NCI-H524 treated with DMSO at 0.1 percent for 48 hours (cell line): ENCODE measurements at regions not wholly inside any gene's neighbourhood (a gene's known extent, or its start where the extent isn't known, plus 50 kb on each side); places are given as distances from the start of the nearest gene placed in this dataset.

Experiments
- DNase-seq: peaks from one replicate; lab custom pipeline; 2025; lab: John Stamatoyannopoulos, UW

DNA sequence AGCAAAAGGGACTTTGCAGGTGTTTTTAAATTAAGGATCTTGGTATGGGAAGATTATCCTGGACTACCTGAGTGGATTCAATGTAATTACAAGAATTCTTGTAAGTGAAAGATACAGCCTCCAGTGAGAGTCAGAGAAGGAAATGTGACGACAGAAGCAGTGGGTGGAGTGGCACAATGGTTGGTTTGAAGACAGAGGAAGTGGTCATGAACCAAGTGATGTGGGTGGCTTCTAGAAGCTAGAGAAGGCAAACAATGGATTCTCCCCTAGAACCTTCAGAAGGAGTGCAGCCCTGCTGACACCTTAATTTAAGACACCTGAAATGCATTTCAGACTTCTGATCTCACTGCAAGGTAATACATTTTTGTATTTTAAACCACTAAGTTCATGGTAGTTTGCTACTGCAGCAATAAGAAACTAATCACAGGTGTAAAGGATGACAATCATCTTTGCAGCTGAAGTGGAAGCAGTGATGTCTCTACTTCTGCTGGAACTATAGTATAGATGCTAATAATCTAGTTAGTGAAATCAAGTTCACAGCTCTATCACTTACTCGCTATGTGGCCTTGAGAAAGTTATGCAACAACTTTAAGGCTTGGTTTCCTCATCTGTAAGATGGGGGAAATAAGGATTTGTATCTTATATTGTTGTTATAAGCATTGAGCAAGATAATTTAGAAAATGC, 403.4 kb upstream of the SUCLG2 start:
- DNase-seq, result no peak

DNA sequence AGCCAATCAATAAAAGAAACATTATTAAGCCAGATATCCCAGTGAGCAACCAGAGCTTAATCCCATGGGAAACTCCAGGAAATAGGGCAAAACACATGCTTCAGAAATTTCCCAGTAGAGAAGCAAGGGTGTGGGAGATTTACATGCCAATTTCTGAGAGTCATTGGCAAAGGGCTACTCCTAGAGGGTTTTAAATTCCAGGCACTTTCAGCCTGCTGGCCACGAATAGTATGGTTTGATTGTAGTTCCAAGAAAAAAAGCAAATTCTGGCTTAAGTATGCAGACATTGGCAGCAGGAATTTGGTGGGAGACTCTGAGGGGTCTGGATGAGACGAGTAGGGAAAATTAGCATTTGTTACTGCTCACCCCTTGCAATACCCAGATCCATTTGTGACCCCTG, 402.1 kb upstream of the SUCLG2 start:
- no peak for DNase-seq

DNA sequence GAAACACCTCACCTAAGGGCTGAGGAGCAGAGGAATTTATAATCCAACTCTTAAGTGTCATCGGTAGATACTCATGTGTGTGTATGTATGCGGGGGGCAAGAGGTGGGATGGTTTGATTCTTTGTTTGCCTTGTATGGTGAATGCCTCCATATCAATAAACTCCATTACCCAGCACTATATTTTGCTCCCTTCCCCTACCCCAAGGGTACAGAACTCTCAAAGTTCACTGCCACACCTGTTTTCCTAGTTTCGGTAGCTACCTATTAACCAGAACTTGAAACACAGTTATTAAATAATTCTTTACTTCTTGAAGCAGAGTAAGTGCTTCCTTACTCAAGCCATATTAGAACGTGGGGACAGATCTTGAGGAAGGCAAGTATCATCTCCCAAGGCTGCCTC, 400.8 kb upstream of the SUCLG2 start:
- no peak for DNase-seq

DNA sequence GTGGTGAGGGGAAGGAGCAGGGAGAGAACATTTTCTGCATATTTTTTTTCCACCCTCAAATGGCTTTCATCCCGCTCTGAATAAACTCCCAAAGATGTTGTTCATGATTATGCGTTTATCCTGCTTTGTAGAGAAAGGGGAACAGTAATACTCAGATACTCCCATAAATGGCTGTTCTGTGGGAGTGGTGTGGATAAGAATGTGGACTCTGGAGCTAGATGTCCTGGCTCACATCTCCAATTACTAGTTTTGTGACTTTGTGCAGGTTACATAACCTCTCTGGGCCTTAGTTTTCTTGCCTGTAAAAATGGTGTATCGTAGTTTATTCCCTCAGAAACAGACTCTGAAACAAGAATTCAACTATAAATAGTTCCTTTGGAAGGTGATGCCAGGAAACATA, 395.4 kb upstream of the SUCLG2 start:
- DNase-seq, result no peak

DNA sequence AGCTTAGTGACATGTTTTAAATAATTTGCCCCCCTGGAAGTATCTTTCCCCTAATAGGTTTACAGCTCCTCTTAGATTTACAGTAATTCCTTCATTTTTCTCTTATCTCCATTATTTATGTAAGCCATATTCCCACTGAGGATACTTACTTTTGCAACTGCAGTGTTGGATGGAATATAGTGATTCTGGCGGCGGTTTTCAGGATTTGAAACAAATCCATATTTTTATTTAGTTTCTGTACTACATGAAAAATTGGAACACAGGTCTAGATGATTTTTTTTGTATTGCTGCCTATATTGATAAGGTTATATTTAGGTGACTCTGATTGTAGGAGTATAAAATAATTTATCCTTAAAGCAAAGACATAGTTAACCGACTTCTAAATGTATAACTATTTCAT, 391.6 kb upstream of the SUCLG2 start:
- DNase-seq, result no peak

DNA sequence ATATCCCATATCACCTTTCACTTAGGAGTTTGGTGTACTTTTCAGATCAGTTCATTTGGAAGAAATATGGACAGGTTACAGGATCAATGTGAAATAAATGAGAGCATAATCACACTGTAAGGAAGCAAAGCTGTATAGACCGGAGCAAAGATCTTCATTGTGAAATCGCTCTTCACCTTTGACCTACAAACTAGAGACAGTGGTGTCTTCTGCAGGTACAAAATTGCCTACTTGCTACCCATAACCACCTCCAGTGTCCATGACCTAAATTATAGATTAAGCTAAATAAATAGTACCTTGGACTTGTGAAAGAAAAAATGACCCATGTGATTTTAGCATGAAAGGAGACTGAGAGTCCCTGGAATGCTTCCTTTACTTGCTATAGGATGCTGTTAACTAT, 379.5 kb upstream of the SUCLG2 start:
- no peak for DNase-seq

DNA sequence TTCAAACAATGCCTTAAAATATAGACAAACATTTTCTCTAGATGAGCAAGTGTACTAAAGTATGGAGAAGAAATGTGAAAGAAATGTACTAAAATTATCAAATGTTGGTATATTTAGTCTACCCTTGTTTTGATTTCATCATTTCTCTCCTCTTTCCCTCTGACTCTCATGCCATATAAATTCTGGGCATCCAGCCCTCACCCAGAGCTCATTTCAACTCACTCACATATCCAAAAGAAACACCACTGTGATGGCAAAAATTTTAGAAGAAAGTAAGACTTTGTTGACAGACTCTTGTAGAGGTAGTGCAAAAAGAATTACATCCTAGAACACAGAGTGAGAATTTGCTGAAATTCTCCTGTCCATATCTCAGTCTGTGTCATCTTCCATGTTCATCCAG, 377.8 kb upstream of the SUCLG2 start:
- DNase-seq, result no peak

DNA sequence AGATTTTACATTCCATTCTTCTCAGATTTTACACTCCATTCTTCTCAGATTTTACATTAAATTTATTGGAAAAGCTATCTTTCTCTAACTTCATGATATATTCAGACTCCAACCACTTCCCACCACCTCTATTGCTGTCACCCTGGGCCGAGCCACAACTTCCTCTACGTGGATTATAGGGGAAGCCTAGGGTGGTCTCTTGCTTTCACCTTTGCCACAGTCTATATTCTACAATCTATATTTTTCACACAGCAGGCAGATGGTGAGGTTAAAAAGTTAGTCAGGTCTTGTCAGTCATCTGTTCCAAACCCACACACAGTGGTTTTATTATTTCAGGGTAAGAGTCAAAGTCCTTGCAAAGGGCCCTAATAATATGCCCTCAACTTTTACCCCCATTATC, 370.8 kb upstream of the SUCLG2 start:
- DNase-seq, result no peak

DNA sequence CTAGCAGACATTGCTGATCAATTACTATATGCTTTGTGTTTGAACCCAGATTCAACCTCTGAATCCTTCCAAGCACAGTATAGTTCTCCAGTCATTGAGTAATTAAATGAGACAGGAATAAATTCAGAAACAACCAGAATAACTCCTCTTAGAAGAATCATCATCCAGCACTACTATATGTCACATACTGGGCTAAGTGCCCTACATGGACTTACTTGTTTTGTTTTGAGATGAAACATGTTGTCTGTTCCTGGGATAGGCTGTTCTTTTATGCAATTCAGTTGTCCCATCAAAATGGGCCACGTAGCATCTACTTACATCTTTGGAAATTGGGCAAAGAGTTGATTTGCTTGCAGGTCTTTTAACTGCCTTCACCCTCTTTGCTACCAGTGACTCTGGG, 365.5 kb upstream of the SUCLG2 start:
- no peak for DNase-seq

DNA sequence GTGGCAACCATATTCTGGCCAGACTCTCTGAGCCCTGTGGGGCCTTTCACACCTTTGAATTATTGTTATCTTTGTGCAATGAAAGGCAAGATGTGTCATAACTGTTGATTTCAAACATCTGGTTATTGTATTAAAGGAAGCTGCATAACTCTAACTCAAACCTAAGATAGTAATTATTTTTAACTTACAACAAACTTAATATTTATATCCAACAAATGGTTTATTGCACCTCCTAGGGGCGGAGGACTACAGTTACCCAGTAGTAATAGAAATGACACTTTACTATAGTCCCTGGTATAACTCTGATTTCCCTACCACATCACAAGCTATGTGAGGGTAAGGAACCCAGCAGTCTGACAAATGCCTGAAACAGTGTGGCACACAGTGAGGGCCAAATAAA, 363.9 kb upstream of the SUCLG2 start:
- no peak for DNase-seq

DNA sequence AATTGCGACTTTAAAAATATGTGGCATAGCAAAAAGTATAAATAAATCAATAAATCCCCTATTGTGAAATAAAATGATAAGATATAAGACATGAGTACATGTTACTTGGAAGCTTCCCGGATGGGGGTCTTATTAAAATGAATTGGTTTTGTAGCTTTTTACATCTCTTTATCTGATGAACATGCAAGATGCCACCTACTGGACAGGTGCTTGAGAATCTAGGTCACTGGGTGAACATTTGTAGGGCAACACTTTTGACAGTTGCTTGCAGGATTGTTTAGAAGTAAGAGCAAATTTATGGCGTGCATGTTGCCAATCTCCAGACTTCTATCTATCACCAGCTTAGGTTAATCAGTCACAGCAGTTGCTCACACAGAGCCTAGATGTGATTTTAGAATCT, 362.7 kb upstream of the SUCLG2 start:
- no peak for DNase-seq

DNA sequence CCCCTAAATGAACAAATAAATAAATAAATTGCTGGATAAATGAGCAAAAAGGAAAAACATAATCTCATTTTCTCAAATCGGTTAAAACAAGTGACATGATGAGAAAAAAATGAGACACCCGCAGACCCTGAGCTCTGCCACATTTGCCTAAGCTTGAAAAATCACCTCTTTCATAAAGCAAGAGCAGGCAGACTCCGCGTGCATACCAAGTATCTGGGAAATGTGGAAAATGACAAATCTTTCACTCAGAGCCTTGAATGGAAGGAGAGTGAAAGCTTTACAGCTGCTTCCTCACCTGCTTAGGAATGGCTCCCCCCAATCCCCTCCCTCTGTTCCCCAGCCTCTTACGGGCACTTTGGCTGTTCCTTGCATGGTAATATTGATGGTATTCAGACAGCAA, 355.5 kb upstream of the SUCLG2 start:
- no peak for DNase-seq

DNA sequence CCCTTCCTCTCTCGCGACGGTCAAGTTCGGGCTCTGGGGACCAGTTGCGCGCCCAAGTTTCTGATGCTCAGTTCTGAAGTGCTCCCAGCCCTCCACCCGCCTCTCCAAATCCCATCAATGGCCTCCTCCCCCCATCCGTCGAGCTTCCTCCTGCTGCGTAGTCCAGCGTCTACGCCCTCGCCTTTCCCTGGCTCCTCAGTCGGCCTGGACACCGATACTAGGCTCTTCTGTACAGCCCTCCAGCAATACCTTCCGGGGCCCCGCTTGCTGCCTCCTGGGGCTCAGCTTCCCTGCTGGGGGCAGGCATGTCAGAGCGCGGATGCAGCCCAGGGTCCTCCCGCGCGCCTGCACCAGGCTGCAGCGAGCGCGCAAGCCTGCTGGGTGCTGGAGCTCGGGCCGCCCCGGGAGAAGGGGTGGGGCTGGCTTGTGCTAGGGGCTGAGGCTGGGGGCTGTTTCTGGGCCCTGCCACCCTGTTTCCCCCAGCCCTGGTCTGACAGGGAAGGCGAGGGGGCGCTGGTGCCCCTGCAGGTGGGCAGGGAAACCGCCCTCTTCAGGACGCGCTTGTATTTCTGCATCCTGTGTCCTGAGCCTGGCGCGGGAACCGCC, 353.3 kb upstream of the SUCLG2 start:
- peak; percentile 64 for DNase-seq

DNA sequence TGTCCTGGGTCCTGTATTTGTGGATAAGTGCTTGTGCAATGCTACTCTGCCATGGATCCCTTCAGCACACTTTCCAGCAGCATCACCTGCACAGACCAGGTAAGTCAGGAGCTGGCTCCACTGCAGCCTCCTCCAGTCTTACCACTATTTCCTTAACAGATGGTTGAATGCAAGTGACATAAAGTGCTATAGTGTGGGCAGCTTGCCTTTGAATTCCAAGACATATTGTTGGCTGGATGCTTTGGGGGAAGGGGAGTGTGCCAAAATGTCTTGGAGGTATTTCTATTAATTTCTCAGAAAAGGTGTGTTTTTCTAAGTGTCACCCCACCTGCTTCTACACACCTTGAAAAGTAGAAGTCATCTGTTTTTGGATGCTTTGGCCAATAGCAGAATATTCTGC, 352.2 kb upstream of the SUCLG2 start:
- DNase-seq, result no peak

DNA sequence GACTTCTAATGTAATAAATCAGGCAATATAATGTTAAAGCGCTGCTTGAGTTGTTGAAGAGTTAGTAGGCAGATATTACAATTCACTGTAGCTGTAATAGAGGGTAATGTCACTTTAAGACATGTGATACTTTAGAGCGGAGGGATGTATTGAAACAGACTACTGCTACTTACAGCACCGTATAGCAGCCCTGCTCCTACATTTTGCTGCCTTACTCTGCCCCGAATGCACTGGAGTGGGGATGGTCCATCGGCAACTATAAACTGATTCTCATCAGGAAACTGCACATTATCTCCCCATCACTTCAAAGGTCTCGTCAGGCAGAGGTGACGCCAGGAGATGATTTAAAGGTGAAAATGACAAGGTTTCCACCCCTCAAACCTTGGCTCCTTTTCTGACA, 349.7 kb upstream of the SUCLG2 start:
- no peak for DNase-seq

DNA sequence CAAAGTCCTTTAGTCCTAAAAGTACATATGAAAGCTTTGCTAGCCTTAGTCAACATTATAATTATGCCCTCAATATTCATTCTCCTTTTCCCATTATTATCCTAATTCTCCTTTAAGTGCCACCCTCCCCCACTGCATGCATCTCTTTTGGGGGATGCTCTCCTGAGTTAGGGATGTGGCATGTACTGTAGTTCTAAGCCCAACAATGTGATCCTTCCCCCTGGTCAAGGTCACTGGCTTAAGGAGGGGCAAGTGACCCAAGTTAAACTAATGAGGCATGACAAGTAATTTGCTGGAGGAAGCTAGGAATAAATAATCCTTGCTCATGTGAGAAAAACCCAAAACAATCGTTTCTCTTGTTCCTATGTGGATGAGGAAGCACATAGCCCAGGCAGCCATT, 343.9 kb upstream of the SUCLG2 start:
- no peak for DNase-seq

DNA sequence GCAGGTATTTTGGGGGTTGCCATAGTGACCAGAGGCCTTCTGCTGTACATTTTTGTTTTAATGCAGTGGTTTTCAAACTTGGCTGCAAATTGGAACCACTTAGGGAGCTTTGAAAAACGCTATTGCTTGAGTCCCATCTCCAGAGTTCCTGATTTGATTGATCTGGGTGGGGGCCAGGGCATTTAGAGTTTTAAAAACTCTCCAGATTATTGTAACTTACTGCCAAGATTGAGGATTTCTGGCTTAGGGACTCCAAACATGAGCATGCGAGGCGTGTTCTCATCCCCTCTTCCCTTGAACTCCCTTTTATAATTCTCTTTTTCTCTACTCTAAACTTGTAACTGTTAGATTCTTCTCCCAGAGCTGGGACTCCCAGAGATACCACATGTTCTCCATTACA, 340.8 kb upstream of the SUCLG2 start:
- DNase-seq, result no peak

DNA sequence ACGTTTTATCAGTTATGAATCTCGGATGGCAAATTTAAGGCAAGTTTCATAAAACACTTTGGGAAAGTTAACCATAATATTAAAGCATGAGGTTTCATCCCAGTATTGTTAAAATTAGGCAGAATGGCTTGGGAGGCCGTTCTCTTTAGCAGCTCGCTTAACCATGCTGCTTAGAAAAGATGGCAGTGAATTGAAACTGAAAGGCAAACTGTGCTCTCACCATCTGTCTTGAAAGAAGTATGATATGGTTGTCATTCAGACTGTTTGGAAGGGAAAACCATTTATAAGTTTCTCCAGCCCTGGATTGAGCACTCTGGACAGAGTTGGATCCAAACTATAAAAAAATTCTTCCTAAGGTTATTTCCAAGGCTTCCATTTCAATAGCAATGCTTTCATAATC, 332.3 kb upstream of the SUCLG2 start:
- DNase-seq, result no peak

DNA sequence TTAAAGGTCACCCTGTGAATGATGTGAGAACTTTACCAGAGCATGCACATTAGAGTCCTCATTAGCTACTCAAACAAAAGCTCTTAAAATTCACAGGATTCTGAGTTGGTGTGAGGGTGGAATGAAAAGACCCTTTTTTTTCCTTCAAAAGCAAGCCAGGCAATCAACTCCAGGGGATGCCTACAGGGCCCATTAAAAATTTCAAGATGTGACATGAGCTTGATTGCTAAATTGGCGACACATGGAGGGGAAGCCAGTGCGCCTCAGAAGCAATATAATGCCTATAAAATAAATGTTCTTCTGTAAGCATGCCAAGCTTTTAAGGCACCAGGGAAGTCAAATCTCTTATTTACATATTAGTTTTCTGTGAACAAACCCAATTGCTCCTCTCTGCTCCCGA, 328.8 kb upstream of the SUCLG2 start:
- no peak for DNase-seq

DNA sequence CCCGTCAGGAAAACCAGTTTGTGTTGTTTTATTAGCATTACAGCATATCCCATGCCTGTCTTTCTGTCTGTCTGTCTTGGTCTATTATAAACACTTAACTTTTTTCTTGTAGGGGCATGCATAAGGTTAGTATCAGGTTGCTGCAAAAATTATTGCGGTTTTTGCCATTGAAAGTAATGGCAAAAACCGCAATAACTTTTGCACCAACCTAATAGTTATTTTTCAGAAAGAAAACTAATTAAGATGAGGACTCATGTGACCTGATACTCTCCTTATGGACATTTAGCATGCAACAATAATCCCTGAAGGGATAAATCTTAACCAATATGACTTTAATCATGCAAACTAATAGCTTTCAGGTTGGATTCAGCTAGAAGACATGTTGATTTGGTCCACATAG, 326.7 kb upstream of the SUCLG2 start:
- DNase-seq, result no peak

DNA sequence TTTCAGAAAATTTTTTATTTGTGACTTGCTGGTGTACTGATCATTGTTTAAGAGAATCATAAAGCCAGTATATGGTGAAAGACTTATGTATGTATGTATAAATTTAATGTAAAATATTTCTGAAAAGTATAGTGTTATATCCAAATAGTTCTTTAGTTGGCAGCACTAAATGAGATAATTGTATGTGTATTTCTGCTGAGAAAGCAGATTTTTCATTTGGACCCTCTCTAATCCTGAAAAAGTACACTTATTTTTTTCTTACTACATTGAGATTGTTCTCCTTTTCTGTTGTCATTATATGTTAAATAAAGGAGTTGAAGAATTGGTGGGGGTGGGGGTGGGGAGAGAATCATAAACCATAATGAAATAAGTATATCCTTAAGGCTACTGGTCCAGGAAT, 324.9 kb upstream of the SUCLG2 start:
- no peak for DNase-seq

DNA sequence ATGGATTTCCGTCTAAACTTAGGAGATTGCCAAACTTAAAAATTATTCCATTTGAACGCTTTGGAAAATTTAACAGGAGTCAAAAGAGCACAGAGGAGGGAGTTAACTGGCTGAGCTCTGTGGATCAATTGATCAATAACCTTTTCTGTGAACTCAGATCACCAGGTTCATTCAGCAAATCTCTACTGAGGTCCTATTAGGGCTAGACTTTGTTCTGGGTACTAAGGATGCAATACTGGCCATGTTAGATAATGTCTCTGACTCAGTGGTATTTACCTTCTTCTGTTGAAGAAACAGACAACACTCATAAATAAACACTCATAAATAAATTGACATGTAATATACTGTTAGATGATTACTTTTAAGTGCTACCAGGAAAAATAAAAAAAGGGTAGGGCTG, 323.4 kb upstream of the SUCLG2 start:
- no peak for DNase-seq

DNA sequence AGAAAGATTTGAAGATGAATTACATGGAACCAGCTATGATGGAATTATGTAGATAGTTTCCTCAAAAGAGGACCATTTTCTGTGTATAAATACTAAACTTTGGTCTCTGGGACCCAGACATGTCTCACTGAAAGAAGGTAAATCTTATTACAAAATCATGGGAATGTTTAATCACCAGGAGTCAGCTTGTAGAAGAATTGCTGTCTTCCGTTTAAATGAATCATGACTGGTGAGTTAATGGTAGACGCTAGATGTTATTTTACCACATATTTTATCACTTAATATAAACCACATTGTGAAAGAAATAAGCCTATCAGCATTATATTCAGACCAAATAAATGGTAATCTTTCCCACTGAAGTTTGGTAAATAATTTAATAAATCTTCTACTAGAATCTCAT, 322.3 kb upstream of the SUCLG2 start:
- no peak for DNase-seq

DNA sequence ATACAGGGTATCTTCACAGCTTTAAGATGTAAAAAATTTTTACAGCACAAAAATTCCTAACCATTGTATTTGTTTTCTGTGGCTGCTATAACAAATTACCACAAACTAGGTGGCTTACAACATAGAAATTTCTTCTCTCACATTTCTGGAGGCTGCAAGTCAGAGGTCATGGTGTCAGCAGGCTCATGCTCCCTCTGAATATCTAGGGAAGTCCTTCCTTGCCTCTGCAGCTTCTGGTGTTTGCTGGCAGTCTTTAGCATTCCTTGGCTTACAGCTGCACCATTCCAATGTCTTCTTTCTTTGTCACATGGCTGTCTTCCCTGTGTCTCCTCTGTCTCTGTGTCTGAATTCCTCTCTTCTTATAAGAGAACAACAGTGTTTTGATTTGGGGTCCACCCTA, 310.2 kb upstream of the SUCLG2 start:
- DNase-seq, result no peak
